GM04504 (cell line): ENCODE measurements at regions not wholly inside any gene's neighbourhood (a gene's known extent, or its start where the extent isn't known, plus 50 kb on each side); places are given as distances from the start of the nearest gene placed in this dataset.

Experiments used
- DNase-seq: peaks from one replicate; pipeline ENCODE4 v3.0.0-alpha.2; 2012; ENCODE audit warnings: low read depth

GRCh38 chr10:43818687-43819086 lies 170.0 kb upstream of the ZNF32 start:
- no peak for DNase-seq

GRCh38 chr10:43817368-43817767 lies 168.7 kb upstream of the ZNF32 start:
- DNase-seq = no peak

GRCh38 chr10:43816351-43817321 lies 168.0 kb upstream of the ZNF32 start:
- DNase-seq = peak; percentile 74

DNA sequence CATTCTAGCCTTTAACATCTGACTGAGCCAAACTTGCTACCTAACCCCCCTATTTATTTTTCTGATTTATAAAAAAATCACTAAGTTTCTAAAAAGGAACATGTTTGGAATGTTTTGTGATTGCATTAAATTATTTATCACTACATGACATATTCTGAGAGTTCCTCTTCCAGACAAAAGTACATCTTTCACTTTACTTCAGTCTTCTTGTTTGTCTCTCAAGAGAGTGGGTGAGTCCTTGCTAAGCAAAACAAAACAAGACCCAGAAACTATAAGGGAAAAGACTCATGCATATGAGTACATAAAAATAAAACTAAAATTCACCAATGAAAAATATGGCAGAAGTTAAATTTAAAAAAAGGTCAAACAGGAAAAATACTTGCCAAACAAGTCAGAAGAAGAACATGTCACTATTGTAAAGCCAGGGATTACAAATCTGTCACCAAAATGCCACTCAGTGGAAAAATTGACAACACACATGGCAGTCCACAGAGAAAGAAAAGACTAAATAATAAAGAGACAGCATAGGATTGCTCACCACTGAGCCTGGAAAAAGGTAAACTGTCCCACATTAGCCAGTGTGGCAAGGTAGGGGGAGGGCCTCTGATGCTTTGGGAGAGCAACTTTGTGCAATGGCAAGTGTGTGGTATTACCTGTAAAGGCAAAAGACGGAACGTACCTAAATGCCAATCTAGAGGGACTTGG lies 166.7 kb upstream of the ZNF32 start:
- DNase-seq = no peak

GRCh38 chr10:43814663-43815062 lies 166.0 kb upstream of the ZNF32 start:
- DNase-seq = no peak

DNA sequence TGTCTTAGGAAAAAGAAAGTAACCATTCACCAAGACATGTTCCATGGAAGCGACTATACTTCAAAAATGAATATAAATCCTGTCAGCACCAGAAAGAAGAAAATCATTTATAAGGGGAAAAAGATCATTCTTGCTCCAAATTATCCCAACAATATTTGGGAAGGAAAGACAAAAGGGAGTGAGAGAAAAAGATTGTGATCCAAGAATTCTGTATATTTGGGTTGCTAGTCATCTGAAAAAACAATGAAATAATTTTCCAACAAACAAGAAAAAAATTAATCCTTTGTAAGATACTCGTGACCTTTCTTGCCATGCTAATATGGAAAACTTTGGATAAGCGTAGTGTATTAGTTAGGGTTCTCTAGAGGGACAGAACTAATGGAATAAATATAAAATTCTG lies 163.2 kb upstream of the ZNF32 start:
- DNase-seq = no peak

DNA sequence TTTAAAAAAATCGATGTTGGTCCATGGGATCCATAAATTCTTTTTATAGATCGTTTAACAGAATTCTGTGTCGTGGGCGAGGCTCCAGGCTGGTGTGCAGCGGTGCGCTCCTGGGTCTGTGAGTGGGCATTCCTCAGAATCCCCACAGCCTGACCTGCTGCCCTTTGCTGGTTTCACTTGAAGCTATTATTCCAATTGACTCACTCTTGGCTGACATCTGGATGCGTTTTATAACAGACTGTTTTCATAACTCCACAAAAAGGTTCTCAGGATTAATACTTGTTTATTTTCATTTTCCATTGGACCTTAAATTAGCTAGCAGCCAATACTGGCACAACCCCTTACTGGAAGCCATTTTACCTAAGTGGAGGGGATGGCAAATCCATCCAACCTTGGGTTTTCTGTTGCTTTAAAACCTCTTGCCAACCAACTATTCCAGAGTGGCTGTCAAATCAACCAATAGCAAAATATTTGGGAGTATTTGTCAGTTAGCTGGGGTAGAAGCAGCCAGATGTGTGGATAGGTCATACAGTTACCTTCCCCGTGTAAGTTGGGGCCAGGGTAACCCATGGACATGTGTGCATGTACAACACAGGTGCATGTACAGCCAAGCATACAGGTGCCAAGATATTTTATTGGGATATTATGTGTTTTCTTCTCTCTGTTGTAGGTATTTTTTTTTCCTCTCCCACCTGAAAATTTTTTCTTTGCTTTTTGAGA lies 160.7 kb upstream of the ZNF32 start:
- DNase-seq = peak; percentile 77

GRCh38 chr10:43808136-43808535 lies 159.5 kb upstream of the ZNF32 start:
- no peak for DNase-seq

DNA sequence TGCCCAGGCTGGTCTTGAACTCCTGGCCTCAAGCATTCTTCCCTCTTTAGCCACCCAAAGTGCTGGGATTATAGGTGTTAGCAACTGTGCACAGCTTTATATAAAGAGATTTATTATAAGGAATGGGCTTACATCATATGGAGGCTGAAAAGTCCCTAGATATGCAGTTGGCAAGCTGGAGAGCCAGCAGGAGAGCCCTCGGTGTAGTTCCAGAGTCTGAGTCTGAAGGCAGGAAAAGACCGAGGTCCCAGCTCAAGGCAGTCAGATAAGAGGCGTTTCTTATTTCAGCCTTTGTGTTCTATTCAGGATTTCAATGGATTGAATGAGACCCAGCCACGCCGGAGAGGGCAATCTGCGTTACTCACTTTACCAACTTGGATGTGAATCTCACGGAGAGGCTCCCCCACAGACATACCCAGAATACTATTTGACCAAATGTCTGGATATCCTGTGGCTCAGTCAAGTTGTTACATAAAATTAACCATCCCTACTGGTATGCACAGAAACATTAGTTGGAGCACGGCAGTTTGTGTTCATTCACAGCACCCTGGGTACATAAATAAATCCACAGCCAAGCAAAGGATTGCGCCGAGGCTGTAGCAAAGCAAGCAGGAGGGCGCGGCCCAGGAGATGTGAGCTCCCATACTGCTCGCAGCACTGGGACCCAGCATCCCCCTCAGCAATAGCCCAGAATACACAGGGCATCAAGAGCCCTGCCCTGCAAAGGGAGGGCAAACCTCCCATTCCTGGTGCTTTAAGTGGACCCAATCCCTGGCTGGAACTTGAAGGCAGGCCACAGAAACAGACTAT lies 158.4 kb upstream of the ZNF32 start:
- DNase-seq = no peak

DNA sequence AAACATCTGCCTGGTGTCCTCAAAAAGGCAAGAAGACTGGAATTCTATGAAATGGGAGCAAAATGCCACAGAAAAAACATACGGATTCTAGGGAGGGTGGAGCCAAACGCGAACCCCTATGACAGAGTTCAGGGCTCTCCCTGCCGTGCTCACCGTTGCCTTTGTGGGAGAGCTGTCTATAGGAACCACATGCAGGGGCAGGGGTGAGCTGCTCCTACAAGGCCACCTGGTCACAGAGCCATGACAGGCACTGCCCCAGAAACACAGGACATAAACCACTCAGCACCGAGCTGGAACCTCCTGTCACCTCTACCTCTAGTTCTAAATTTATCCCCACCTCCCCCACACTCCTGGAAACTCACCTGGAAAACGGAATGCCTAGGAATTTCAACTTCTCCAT lies 155.1 kb upstream of the ZNF32 start:
- DNase-seq = no peak

GRCh38 chr10:43802988-43803696 lies 154.5 kb upstream of the ZNF32 start:
- DNase-seq = no peak

- DNase-seq = no peak
Measured at GRCh38 chr10:43801626-43802025, 152.9 kb upstream of the ZNF32 start.

DNA sequence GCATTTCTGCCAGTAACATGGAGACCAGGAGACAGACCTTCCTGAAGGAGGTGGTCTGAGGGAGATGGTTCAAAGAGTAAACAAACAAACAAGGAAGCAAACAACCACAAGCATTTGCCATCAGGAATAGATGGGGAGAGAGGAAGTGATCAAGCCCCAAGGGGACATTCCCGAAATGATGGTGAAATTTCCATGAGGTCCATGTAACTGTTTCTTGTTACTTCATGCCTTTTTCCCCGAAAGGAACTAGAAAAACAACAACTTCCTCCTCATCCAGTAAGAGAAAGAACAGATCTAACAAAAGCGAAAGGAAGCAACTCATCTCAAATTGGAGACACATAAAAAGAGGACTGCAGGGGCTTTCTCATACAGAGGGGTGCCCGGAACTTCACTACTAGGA lies 152.5 kb upstream of the ZNF32 start:
- DNase-seq = no peak

DNA sequence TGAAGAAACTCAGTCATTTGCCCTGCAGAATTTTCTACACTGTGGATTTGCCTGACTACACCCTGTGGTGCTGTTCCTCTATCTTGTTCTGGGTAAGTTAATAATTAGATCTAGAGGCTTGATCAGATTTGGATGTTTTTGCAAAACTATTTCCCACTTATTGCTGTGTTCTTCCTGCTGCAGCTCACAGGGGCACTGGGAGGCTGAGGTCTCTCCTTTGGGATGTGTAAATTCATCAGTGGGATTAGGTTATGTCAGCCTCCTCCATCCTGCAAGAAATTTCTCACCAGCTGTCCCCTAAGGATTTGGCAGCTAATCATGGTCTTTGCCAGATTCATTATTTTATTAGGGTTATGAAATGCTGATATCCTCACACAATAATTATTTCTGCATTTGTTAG lies 148.1 kb upstream of the ZNF32 start:
- no peak for DNase-seq

- DNase-seq = no peak
Measured at GRCh38 chr10:43795639-43796038, 147.0 kb upstream of the ZNF32 start.

DNA sequence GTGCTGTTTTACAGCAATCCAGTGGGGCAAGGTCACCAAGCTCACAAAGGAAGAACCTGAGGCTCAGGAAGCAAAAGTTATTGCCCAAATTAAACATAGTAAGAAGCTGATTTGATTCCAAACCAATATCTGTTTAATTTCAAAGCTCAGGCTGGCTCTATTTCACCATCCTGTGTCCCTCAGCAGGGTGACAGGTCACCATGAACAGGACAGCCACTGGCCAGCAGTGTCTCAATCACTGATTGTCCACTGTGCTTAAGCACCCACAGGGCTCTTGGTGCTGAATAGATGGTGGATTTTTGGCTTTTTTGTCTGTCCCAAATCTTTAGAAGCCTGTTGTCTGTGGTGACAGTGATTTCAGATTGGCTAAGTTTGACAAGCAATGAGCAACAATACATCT lies 146.4 kb upstream of the ZNF32 start:
- DNase-seq = no peak

DNA sequence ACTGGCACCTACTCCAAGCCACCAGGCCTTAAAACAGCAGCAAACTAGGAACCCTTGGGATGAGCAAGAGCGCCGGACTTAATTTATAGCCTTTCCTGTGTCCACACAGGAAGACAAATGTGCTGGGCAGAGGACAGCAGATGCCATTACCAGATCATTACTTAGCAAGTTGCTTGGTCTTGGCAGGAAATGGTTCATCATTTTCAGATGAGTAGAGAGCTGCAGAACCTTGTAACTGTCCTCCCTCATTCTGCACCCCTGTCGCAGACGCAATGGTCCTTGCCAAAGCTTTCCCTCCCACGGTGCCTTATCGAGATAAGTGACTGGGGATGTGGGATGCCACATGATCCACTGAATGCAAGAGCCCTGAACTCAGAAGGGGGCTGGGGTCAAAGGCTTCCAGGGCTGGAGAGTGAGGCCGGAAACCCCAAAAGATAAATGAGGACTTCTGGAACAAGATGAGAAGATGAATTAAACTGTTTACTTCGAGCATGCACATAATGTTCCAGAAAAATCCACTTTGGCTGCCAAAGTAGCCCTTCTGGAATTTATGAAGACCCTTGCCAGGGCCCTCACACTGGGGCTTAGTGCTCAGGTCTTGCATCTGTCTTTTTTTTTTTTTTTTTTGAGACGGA lies 145.6 kb upstream of the ZNF32 start:
- DNase-seq = no peak

DNA sequence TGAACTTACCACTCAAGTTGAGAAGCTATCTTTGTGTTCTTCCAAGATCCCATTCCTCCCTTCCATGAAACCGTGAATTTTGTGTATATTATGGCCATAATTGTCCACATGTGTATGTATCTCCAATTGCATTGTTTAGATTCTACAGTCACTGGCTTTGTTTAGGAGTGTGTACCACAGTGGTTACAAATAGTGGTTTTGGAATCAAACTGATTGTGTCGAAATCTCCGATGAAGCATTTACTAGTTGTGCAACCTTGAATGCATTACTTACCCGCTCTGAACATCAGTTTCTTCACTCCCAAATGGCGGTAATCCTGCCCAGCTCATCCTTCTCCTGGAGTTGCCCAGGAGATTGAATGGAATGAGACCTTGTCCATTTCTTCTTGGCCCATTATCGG lies 145.0 kb upstream of the ZNF32 start:
- peak; percentile 44 for DNase-seq

GRCh38 chr10:43790147-43790546 lies 141.5 kb upstream of the ZNF32 start:
- no peak for DNase-seq

GRCh38 chr10:43785252-43785651 lies 136.6 kb upstream of the ZNF32 start:
- no peak for DNase-seq

- no peak for DNase-seq
Measured at GRCh38 chr10:43782814-43783213, 134.1 kb upstream of the ZNF32 start.
